ENCODE measurements at regions not wholly inside any gene's neighbourhood (a gene's known extent, or its start where the extent isn't known, plus 50 kb on each side); places are given as distances from the start of the nearest gene placed in this dataset.

- Histone ChIP-seq H3K4me3 (no peak overlapping the region), H3K27ac (no peak overlapping the region), H3K36me3 (no peaks in the 10 kb centered on the region), H3K4me1 (no peaks in the 10 kb centered on the region), H3K27me3 (no peaks in the 10 kb centered on the region), H3K9me3 (no peaks in the 10 kb centered on the region)
- TF ChIP-seq POLR2A (IDR thresholded peaks at IDR 0.05): no peak
- TF ChIP-seq, protein P1, sequence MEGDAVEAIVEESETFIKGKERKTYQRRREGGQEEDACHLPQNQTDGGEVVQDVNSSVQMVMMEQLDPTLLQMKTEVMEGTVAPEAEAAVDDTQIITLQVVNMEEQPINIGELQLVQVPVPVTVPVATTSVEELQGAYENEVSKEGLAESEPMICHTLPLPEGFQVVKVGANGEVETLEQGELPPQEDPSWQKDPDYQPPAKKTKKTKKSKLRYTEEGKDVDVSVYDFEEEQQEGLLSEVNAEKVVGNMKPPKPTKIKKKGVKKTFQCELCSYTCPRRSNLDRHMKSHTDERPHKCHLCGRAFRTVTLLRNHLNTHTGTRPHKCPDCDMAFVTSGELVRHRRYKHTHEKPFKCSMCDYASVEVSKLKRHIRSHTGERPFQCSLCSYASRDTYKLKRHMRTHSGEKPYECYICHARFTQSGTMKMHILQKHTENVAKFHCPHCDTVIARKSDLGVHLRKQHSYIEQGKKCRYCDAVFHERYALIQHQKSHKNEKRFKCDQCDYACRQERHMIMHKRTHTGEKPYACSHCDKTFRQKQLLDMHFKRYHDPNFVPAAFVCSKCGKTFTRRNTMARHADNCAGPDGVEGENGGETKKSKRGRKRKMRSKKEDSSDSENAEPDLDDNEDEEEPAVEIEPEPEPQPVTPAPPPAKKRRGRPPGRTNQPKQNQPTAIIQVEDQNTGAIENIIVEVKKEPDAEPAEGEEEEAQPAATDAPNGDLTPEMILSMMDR (IDR thresholded peaks at IDR 0.05): no peak
- DNase-seq: no peak
Measured at GRCh38 chr18:55013086-55013485, 53.8 kb upstream of the CCDC68 start.

DNA sequence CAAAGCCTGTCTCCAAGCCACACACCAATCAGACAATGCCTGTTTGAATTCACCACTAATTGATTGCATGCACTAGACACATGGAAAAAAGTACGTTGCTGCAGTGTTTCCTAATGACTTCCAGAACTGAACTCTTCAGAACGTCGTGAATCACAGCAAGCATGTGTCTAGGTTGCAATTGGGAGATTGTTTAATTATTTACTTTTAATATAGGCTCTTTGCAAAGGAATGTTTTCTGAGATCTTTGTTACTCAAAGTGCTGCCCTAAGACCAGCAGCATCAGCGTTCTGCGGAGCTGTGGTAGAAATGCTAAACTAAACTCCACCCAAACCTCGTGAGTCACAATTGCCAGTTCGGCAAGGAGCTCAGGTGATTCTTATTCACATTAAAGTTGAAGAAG is 52.7 kb upstream of the CCDC68 start:
- H3K4me1 ChIP-seq: no peaks in the 10 kb centered on the region
- no peak overlapping the region for H3K27ac ChIP-seq
- no peaks in the 10 kb centered on the region for H3K36me3 ChIP-seq
- H3K4me3 ChIP-seq: no peak overlapping the region
- no peaks in the 10 kb centered on the region for H3K9me3 ChIP-seq
- TF ChIP-seq, protein P1 (IDR thresholded peaks at IDR 0.05): no peak
- TF ChIP-seq POLR2A (IDR thresholded peaks at IDR 0.05): no peak
- DNase-seq: no peak
- no peaks in the 10 kb centered on the region for H3K27me3 ChIP-seq

Small RNAs in the stretch of these regions (small RNA-seq; reads per million reads assigned to genes)
- gene RNA5SP459: 0 reads per million in 2 donors

All from Peyer's patch (tissue), 4 donors.